SK-N-SH (cell line): ENCODE measurements at regions not wholly inside any gene's neighbourhood (a gene's known extent, or its start where the extent isn't known, plus 50 kb on each side); places are given as distances from the start of the nearest gene placed in this dataset.

Source experiments
- CTCF ChIA-PET: fragments of 300-600, 350-600 bp; formaldehyde crosslinking; extraction: SDS; loops from one replicate; lab custom pipeline; 2021; lab: Yijun Ruan, JAX
- POLR2A ChIA-PET: fragments of 350-600 bp; sonication (Branson Sonifier 250); formaldehyde crosslinking; extraction: SDS; loops from one replicate; lab custom pipeline; 2020; ENCODE audit warnings: antibody characterized with exemption, inconsistent platforms; lab: Yijun Ruan, JAX
- DNase-seq: peaks from one replicate; pipeline ENCODE4 v3.0.0; 2012
- H2AFZ ChIP-seq: fragments of 200-600 bp; sonication (generic); 2 replicates; pipeline ENCODE4 v1.8.1; 2016; ENCODE audit warnings: antibody characterized with exemption, mild to moderate bottlenecking, low read depth
- H3F3A ChIP-seq: fragments of 200-600 bp; sonication (generic); replicated peaks from 2 replicates; pipeline ENCODE3; 2016; ENCODE audit warnings: antibody characterized with exemption, mild to moderate bottlenecking; ENCODE audit not compliant: insufficient read depth
- H3K27ac ChIP-seq, 2 experiments: fragments of 200-500 bp in 1 of 2; fragments of 200-600 bp in 1 of 2; sonication (Bioruptor generic) in 1 of 2; sonication (generic), shearing (Covaris generic) in 1 of 2; 2 replicates each; pipeline versions ENCODE4 v1.5.1 to v1.6.1; 2014 to 2016; ENCODE audit warnings: low read depth in 2 of 2, inconsistent platforms in 1 of 2, low read length in 1 of 2, mild to moderate bottlenecking in 1 of 2, mixed read lengths in 1 of 2
- H3K27me3 ChIP-seq: fragments of 200-600 bp; sonication (generic), shearing (Covaris generic); 2 replicates; pipeline ENCODE4 v1.6.1; 2016; ENCODE audit warnings: mixed run types; ENCODE audit not compliant: insufficient read depth
- H3K36me3 ChIP-seq, 2 experiments: fragments of 200-500 bp in 1 of 2; fragments of 200-600 bp in 1 of 2; sonication (Bioruptor generic) in 1 of 2; sonication (generic) in 1 of 2; replicated peaks in 1 of 2; 2 replicates each; pipeline versions ENCODE3 to v1.5.1; 2014 to 2016; ENCODE audit warnings: low read length in 1 of 2, mild to moderate bottlenecking in 1 of 2; ENCODE audit not compliant: insufficient read depth in 2 of 2, control insufficient read depth in 1 of 2
- H3K4me1 ChIP-seq, 2 experiments: fragments of 200-500 bp in 1 of 2; fragments of 200-600 bp in 1 of 2; sonication (Bioruptor generic) in 1 of 2; sonication (generic), shearing (Covaris generic) in 1 of 2; 2 replicates each; pipeline versions ENCODE4 v1.5.1 to v1.6.1; 2014 to 2016; ENCODE audit warnings: low read depth in 1 of 2, low read length in 1 of 2, mixed run types in 1 of 2; ENCODE audit not compliant: insufficient read depth in 2 of 2, control insufficient read depth in 1 of 2
- H3K4me2 ChIP-seq: fragments of 200-600 bp; sonication (generic), shearing (Covaris generic); 2 replicates; pipeline ENCODE4 v1.6.1; 2017; ENCODE audit warnings: mixed run types
- H3K4me3 ChIP-seq, 2 experiments: fragments of 200-500 bp in 1 of 2; fragments of 200-600 bp in 1 of 2; sonication (Bioruptor generic) in 1 of 2; sonication (generic), shearing (Covaris generic) in 1 of 2; 2 replicates each; pipeline versions ENCODE4 v1.5.1 to v1.8.1; 2014 to 2016; ENCODE audit warnings: low read depth in 2 of 2, inconsistent platforms in 1 of 2, low read length in 1 of 2, mild to moderate bottlenecking in 1 of 2, mixed read lengths in 1 of 2, moderate library complexity in 1 of 2
- H3K79me2 ChIP-seq: fragments of 200-600 bp; sonication (generic); 2 replicates; pipeline ENCODE4 v1.8.1; 2017; ENCODE audit warnings: mild to moderate bottlenecking; ENCODE audit not compliant: insufficient read depth
- H3K9ac ChIP-seq: fragments of 200-600 bp; sonication (generic); 2 replicates; pipeline ENCODE4 v1.6.1; 2017; ENCODE audit warnings: mixed run types
- H3K9me2 ChIP-seq: fragments of 200-600 bp; sonication (generic); 2 replicates; pipeline ENCODE4 v1.6.1; 2017; ENCODE audit warnings: mixed run types
- H3K9me3 ChIP-seq: fragments of 200-600 bp; sonication (generic); 2 replicates; pipeline ENCODE4 v1.6.1; 2017; ENCODE audit warnings: mixed run types, mild to moderate bottlenecking, moderate library complexity
- H4K20me1 ChIP-seq: fragments of 200-600 bp; sonication (generic); 2 replicates; pipeline ENCODE4 v1.6.1; 2017; ENCODE audit warnings: mild to moderate bottlenecking, mixed run types; ENCODE audit not compliant: insufficient read depth
- CTCF ChIP-seq: fragments of 200-600 bp; sonication (generic); IDR thresholded peaks from 2 replicates; pipeline ENCODE4 v1.6.1; 2017; ENCODE audit warnings: antibody characterized with exemption, mild to moderate bottlenecking, moderate library complexity
- EP300 ChIP-seq, 2 experiments: IDR thresholded peaks; 2 replicates each; pipeline versions ENCODE4 v1.4.0 to v1.6.1; 2012; ENCODE audit warnings: borderline replicate concordance in 1 of 2, low read depth in 1 of 2, low read length in 1 of 2
- EZH2phosphoT487 ChIP-seq: fragments of 200-600 bp; sonication (generic); IDR thresholded peaks from 2 replicates; pipeline ENCODE4 v1.6.1; 2017; ENCODE audit warnings: low read depth, mixed run types, mild to moderate bottlenecking, antibody characterized with exemption, moderate library complexity, borderline replicate concordance
- FOSL2 ChIP-seq: IDR thresholded peaks from 2 replicates; pipeline ENCODE4 v1.4.0; 2012; ENCODE audit warnings: low read depth, mild to moderate bottlenecking, moderate library complexity, borderline replicate concordance
- FOXM1 ChIP-seq: IDR thresholded peaks from 2 replicates; pipeline ENCODE4 v1.4.0; 2012; ENCODE audit warnings: low read depth, mild to moderate bottlenecking
- GABPA ChIP-seq: IDR thresholded peaks from 2 replicates; pipeline ENCODE4 v1.4.0; 2012; ENCODE audit warnings: low read depth, mild to moderate bottlenecking
- GATA2 ChIP-seq: sonication (generic); formaldehyde crosslinking; IDR thresholded peaks from 2 replicates; pipeline ENCODE4 v1.5.0; 2020; ENCODE audit warnings: mild to moderate bottlenecking, missing genetic modification reagents
- JUND ChIP-seq: IDR thresholded peaks from 2 replicates; pipeline ENCODE4 v1.4.0; 2012
- MAX ChIP-seq: IDR thresholded peaks from 2 replicates; pipeline ENCODE4 v1.4.0; 2012; ENCODE audit warnings: low read depth
- MEF2A ChIP-seq: IDR thresholded peaks from 2 replicates; pipeline ENCODE4 v1.4.0; 2012; ENCODE audit warnings: low read depth, borderline replicate concordance
- MXI1 ChIP-seq: IDR thresholded peaks from 2 replicates; pipeline ENCODE4 v1.6.1; 2012; ENCODE audit warnings: mild to moderate bottlenecking, low read depth, low read length, improper control_type of control experiment
- NFIC ChIP-seq: IDR thresholded peaks from 2 replicates; pipeline ENCODE4 v1.4.0; 2012; ENCODE audit warnings: borderline replicate concordance
- NRF1 ChIP-seq: IDR thresholded peaks from 2 replicates; pipeline ENCODE4 v1.6.1; 2012; ENCODE audit warnings: low read depth, mild to moderate bottlenecking, low read length
- RAD21 ChIP-seq: IDR thresholded peaks from 2 replicates; pipeline ENCODE4 v1.6.1; 2012; ENCODE audit warnings: mild to moderate bottlenecking, low read length
- RCOR1 ChIP-seq: fragments of 150-350 bp; IDR thresholded peaks from 2 replicates; pipeline ENCODE4 v1.6.1; 2017; ENCODE audit warnings: antibody characterized with exemption, low read length
- TAF1 ChIP-seq: IDR thresholded peaks from 2 replicates; pipeline ENCODE4 v1.6.1; 2012; ENCODE audit warnings: low read depth, mild to moderate bottlenecking, low read length, moderate library complexity, borderline replicate concordance
- TEAD4 ChIP-seq: IDR thresholded peaks from 2 replicates; pipeline ENCODE4 v1.4.0; 2012; ENCODE audit warnings: mild to moderate bottlenecking, borderline replicate concordance; ENCODE audit not compliant: insufficient read depth
- ZBTB33 ChIP-seq: IDR thresholded peaks from 2 replicates; pipeline ENCODE4 v1.4.0; 2012; ENCODE audit warnings: low read depth, borderline replicate concordance
- WGBS: methylation state at CpG from one replicate; pipeline ENCODE4 v1.1.6; 2017; ENCODE audit warnings: low lambda C conversion rate; 5-methylcytosine and 5-hydroxymethylcytosine counted together
- TF ChIP-seq, protein P1 (sequence below): IDR thresholded peaks from 2 replicates; pipeline ENCODE4 v1.6.1; 2012; ENCODE audit warnings: mild to moderate bottlenecking, low read depth, low read length, moderate library complexity
- TF ChIP-seq, protein P2 (sequence below): fragments of 150-350 bp; IDR thresholded peaks from 2 replicates; pipeline ENCODE4 v1.6.1; 2017; ENCODE audit warnings: antibody characterized with exemption, low read length, low read depth, borderline replicate concordance

DNA sequence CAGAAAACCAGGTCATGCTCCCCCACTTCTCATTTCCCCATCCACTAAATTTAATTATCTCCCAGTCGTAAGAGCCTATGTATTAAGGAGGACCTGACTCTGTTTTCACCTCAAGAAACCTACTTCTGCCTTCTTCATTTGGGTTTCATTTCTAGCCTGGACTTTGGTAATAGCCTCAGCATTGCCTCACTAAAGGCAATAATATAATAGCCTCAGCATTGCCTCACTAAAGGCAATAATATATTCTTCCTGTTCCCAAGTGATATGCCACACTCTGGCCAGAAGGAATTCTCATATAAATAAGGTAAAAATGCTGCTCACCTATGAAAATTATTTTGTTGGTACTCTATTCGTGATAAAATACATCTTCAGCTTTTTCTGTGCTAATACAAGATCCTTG is 993.9 kb downstream of the EFNB2 start:
- POLR2A ChIA-PET: no interaction called here
- H3K4me3 ChIP-seq: no peak overlapping the region

DNA sequence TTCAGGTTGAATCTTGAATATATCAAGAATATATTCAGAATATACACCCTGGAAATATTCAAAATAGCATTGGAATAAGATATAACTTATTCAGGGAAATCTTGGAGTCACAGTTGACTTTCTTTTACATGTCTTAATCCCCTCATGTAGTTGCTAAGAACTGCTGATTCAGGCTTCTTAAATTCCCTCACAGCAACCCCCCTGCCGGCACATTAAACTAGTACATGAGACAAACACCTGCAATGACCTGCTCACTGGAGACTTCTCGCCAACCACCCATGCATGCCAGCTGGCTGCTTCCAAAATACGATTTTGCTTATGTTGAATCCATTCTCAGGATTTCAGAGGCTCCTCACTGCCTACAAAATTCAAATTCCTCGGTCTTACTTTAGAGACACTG is 997.1 kb downstream of the EFNB2 start:
- Histone ChIP-seq H4K20me1 (no peaks in the 10 kb centered on the region), H3K4me3 (no peak overlapping the region), H3K9ac (no peak overlapping the region), H3K79me2 (no peaks in the 10 kb centered on the region), H3K4me2 (no peak overlapping the region), H3K27ac (no peak overlapping the region), H3K9me3 (no peaks in the 10 kb centered on the region), H3F3A (no peaks in the 10 kb centered on the region), H3K9me2 (no peaks in the 10 kb centered on the region), H3K36me3 (no peaks in the 10 kb centered on the region), H3K27me3 (no peaks in the 10 kb centered on the region), H3K4me1 (no peaks in the 10 kb centered on the region), H2AFZ (no peak overlapping the region)
- DNase-seq: no peak
- ChIA-PET POLR2A (no interaction called here), CTCF (no interaction called here)
- TF ChIP-seq TAF1 (no peak), RAD21 (no peak), TEAD4 (no peak), FOXM1 (no peak), MAX (no peak), FOSL2 (no peak), JUND (no peak), RCOR1 (no peak), GATA2 (no peak), MEF2A (no peak), EP300 (IDR thresholded peaks at IDR 0.05; ENCODE audit: borderline replicate concordance in 1 of 2, low read depth in 1 of 2, low read length in 1 of 2) (no peak), CTCF (no peak), NRF1 (no peak), NFIC (no peak), ZBTB33 (no peak)
- TF ChIP-seq, protein P1, sequence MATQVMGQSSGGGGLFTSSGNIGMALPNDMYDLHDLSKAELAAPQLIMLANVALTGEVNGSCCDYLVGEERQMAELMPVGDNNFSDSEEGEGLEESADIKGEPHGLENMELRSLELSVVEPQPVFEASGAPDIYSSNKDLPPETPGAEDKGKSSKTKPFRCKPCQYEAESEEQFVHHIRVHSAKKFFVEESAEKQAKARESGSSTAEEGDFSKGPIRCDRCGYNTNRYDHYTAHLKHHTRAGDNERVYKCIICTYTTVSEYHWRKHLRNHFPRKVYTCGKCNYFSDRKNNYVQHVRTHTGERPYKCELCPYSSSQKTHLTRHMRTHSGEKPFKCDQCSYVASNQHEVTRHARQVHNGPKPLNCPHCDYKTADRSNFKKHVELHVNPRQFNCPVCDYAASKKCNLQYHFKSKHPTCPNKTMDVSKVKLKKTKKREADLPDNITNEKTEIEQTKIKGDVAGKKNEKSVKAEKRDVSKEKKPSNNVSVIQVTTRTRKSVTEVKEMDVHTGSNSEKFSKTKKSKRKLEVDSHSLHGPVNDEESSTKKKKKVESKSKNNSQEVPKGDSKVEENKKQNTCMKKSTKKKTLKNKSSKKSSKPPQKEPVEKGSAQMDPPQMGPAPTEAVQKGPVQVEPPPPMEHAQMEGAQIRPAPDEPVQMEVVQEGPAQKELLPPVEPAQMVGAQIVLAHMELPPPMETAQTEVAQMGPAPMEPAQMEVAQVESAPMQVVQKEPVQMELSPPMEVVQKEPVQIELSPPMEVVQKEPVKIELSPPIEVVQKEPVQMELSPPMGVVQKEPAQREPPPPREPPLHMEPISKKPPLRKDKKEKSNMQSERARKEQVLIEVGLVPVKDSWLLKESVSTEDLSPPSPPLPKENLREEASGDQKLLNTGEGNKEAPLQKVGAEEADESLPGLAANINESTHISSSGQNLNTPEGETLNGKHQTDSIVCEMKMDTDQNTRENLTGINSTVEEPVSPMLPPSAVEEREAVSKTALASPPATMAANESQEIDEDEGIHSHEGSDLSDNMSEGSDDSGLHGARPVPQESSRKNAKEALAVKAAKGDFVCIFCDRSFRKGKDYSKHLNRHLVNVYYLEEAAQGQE: no peak
- 52% methylated on average over 4 of the region's 4 CpGs for whole genome bisulfite sequencing

More for the DNA sequence above, 993.9 kb downstream of the EFNB2 start:
- no peaks in the 10 kb centered on the region for H3F3A ChIP-seq
- no peak for DNase-seq
- CTCF ChIA-PET: interaction anchor here (1.4 kb wide), 1 partner anchor 18 kb away, joined by 3 read pairs; no protein-coding TSS in a partner anchor
- no peak overlapping the region for H3K9ac ChIP-seq
- TF ChIP-seq MXI1 (no peak), GABPA (no peak), FOSL2 (no peak), GATA2 (no peak), EZH2phosphoT487 (no peak)
- TF ChIP-seq, protein P2, sequence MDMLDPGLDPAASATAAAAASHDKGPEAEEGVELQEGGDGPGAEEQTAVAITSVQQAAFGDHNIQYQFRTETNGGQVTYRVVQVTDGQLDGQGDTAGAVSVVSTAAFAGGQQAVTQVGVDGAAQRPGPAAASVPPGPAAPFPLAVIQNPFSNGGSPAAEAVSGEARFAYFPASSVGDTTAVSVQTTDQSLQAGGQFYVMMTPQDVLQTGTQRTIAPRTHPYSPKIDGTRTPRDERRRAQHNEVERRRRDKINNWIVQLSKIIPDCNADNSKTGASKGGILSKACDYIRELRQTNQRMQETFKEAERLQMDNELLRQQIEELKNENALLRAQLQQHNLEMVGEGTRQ: no peak
- 35% methylated on average over 2 of the region's 2 CpGs for WGBS
- H3K79me2 ChIP-seq: no peaks in the 10 kb centered on the region
- no peaks in the 10 kb centered on the region for H3K4me1 ChIP-seq
- no peaks in the 10 kb centered on the region for H4K20me1 ChIP-seq
- no peak overlapping the region for H3K27ac ChIP-seq
- H3K4me2 ChIP-seq: no peak overlapping the region
- no peaks in the 10 kb centered on the region for H3K36me3 ChIP-seq
- no peaks in the 10 kb centered on the region for H3K27me3 ChIP-seq
- no peaks in the 10 kb centered on the region for H3K9me3 ChIP-seq
- H3K9me2 ChIP-seq: no peaks in the 10 kb centered on the region
- no peak overlapping the region for H2AFZ ChIP-seq
